Stimulated activated CD4-positive, alpha-beta T cell treated with anti-CD3 and anti-CD28 coated beads, Interleukin-2, amount 100 ng/mL, for 48 hours (primary cell): ENCODE measurements at regions not wholly inside any gene's neighbourhood (a gene's known extent, or its start where the extent isn't known, plus 50 kb on each side); places are given as distances from the start of the nearest gene placed in this dataset.

ENCODE experiments used
- DNase-seq, 2 donors: peaks; one replicate each; pipeline ENCODE4 v3.0.0-alpha.2; 2020

GRCh38 chr10:4687397-4687796, 138.6 kb upstream of the AKR1E2 start:
- no peak for DNase-seq

GRCh38 chr10:4686644-4686996, 139.4 kb upstream of the AKR1E2 start:
- peak in 1 of 2 donors; percentile 25 for DNase-seq

DNA sequence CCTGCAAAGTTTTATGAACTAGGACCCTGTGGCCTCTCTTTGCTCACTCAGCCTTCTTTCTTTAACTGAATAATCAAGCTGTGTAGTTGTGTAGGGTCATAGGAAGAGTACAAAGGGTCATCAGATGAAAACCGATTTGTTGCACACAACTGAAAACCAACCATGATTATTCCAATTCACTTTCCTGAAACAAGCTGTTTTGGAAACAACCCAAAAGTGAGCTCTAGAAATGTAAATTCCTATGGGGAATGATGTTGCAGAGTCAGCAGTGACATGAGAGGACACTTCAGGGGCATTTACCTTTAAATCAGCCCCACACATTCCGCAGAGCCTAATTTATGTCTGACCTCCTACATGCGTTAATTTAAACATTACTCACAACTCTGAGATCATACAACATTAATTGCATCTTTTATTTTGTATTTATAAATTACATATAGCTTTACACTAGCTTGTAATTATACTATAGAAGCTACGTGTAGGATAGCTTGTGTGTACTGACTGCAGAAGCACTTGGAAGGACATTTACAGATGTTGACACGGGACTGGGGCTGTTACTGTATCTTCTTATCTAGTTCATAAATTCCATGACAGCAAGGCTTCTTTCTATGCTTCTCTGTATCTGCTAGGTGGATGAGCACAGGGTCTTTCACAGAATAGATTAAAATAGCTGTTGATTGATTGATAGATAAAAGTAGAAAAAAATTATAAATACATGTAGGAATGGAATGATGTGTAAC, 139.9 kb upstream of the AKR1E2 start:
- DNase-seq = no peak

GRCh38 chr10:4685491-4685890, 140.5 kb upstream of the AKR1E2 start:
- no peak for DNase-seq

DNA sequence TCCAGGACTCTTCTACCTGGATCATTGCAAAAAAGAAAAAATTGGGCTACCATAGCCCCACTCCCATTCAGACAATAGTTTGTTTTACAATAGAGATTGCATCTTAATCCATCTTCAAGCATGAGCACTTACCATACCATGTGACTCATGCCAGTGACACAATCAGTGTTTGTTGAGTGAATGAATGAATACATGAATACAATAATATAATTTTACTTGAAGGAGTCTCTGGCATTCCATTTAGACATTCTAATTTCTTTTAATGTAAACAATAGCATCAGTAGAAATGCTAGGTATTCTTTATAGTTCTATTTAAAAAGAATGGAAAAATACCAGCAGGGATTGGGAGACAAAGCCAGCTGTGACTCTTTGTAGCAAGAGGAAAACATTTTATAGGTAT, 141.6 kb upstream of the AKR1E2 start:
- DNase-seq = no peak

DNA sequence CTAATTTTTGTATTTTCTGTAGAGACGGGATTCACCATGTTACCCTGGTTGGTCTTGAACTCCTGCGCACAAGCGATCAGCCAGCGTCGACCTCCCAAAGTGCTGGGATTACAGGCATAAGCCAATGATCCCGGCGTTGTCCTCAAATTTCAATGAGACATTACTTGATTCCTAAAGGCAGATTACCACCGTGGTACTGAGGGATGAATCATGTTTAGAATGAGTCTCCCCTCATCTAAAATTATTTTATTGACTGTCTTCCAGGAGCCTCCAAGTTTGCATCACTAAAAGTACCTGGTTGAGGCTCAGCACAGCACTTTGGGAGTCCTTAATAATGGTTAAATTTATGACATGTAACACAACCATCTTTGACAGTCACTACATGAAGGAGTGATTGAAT, 142.2 kb upstream of the AKR1E2 start:
- no peak for DNase-seq

DNA sequence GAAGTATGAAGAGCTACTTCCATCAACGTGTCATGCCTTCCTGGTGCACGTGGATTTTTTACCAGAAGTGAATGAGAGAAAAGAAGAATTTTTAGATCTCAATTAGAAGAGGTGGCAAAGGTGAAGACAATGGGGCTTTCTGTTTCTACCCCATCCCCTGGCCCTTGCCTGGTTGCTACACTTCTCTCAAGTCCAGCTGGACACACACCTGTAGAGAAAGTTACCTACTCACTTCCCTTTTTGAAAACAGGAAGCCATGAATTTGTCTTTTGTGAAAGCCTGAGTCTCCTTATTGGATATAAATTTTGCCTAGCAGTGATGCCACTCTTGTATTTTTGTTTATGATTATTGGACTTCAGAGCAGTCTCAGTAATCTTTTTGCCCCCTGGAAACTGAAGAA, 142.9 kb upstream of the AKR1E2 start:
- no peak for DNase-seq

- no peak for DNase-seq
These were observed 146.9 kb upstream of the AKR1E2 start for GRCh38 chr10:4678951-4679671.

DNA sequence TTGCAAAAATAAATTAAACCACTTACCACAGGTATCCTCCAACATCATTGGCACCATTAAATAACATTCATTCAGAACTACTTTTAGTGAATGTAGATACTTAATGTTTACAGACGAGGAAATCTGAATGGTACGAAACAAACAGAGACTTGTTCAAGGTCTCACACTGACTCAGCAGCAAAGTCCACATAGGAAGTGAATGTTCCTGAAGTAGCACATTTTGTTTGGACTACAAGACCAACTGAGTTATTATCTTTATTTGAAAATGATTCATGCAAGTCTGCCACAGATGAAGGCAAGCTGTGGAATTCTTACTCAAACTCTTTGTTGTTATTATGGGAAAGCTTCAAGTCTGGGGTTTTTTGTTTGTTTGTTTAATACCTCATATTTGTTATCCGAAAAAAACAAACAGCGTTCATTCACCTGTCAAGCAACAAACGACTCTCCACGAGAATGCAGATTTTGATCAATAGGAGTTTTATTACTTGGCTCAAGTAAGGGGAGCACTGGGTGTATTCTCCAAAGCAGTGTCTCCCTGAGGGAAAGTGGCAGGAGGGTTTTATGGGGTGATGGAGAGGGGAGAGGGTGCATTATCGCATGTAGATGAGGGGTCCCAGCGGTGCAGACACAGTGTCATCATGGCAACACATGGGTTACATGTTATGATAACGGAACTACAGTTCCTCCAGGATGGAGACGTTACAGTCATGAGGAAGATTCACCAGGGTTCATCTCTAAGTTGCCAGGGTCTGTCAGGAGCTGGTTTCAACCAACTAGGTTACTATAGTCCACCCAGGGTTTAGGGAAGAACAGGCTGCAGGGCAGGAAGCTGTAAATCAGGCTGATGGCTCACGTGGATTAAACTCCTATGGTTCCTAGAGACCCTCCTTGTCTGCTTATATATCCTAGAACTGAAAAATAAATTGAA, 147.7 kb upstream of the AKR1E2 start:
- no peak for DNase-seq

GRCh38 chr10:4677296-4678021, 148.5 kb upstream of the AKR1E2 start:
- DNase-seq = no peak

DNA sequence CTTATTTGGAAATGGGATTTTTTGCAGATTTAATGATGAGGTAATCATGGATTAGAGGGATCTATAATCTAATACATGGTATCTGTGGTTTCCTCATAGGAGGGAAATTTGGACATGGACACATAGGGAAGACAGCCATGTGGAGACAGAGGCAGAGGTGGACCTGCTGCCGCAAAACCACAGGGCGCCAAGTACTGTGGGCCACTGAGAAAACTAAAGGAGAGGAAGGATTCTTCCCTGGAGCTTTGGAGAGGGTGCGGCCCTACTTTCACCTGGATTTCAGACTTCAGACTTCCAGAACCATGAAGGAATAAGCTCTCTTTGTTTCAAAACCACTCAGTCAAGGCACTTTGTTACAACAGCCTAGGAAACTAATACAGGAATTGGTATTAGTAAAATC, 149.4 kb upstream of the AKR1E2 start:
- DNase-seq = no peak

- DNase-seq = no peak
These were observed 150.2 kb upstream of the AKR1E2 start for GRCh38 chr10:4675808-4676207.

GRCh38 chr10:4673279-4674040, 152.5 kb upstream of the AKR1E2 start:
- DNase-seq = no peak

GRCh38 chr10:4672201-4672600, 153.8 kb upstream of the AKR1E2 start:
- no peak for DNase-seq

DNA sequence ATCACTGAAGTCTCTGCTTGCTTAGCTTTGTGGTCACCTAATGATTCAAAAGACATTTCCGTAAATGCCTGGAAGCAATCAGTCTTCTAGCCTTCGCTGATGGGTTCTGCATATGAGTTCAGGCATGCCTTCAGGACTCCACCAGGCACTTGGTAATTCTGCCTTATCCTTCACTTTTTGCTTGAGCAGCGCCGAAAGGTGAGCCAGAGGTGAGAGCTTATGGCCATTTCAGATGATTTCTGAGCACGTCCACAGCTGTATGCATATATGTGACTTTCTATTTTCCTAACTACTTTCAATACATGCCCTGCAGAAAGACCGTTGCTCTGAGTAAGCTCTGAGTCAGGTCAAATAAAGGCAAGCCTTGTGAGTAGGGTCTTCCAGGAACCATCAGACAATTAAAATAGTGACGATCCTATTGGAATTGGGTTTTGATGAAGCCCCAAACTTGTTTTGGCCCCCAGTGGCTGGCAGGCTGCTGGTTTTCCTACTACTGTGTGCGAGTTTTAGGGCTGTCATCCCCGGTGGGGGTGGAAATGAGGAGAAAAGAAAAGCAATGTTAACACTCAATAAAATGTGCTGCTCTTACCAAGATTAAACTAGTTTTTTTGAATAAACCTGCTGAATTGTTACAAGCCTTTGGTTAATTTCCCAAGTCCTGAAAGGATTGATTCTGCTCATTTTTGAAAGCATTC, 154.4 kb upstream of the AKR1E2 start:
- DNase-seq = no peak

DNA sequence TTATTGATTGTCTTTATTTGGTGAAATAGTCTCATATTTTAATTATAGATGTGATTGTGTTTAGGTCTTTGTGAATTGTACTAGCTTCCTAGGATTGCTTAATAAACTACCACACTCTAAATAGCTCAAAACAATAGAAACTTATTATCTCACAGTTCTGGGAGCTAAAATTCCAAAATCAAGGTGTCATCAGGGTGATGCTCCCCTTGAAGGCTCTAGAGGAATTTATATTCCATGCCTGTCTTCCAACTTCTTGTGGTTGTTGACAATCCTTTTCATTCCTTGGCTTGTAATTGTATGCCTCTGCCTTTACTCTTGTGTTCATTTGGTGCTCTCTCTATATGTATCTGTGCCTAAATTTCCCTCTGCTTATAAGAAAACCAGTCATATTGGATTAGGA, 155.3 kb upstream of the AKR1E2 start:
- DNase-seq = no peak

- DNase-seq = no peak
These were observed 156.4 kb upstream of the AKR1E2 start for GRCh38 chr10:4669585-4669984.

- no peak for DNase-seq
These were observed 162.6 kb upstream of the AKR1E2 start for GRCh38 chr10:4663162-4663992.

DNA sequence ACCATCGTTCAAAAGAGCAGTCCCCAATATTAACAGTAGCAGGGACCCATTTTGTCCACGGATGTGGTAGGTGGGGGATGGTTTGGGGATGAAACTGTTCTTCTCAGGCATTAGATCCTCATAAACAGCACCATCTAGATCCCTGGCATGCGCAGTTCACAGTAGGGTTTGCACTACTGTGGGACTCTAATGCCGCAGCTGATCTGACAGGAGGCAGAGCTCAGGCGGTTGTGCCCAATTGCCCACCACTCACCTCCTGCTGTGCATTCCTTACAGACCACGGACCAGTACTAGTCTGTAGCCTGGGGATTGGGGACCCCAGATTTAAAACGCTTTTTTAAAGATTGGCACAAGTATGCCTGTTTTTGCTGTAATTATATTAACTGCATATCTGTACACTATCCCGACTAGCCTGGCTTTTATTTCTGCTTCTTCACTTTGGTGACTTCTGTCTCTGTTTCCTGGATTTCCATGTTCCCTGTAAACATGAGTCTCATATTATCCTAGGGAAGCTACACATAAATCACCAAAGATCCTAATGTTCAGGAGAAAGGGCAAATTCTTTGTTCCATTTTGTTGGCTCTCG, 163.3 kb upstream of the AKR1E2 start:
- no peak for DNase-seq
